ENCODE measurements at regions not wholly inside any gene's neighbourhood (a gene's known extent, or its start where the extent isn't known, plus 50 kb on each side); places are given as distances from the start of the nearest gene placed in this dataset.

- TF ChIP-seq EZH2 (IDR thresholded peaks at IDR 0.05; ENCODE audit: borderline replicate concordance, low read depth, low read length, poor library complexity, severe bottlenecking) (no peak), CTCF (conservative IDR thresholded peaks at IDR 0.05; ENCODE audit: low read depth, low read length) (no peak)
These were observed 207.9 kb downstream of the ARL4A start for GRCh38 chr7:12895296-12895695.
